Spleen (tissue), 11 donors: ENCODE measurements at regions not wholly inside any gene's neighbourhood (a gene's known extent, or its start where the extent isn't known, plus 50 kb on each side); places are given as distances from the start of the nearest gene placed in this dataset.

Source experiments
- DNase-seq: peaks from one replicate; pipeline ENCODE4 v3.0.0-alpha.2; 2020
- H3K27ac ChIP-seq, 8 donors: fragments of 200-600 bp; sonication (generic) in 7 of 8; 1 replicate in 4 of 8; 2 replicates in 4 of 8; pipeline versions ENCODE4 v1.5.0 to v1.8.0; 2016 to 2021; ENCODE audit warnings: inconsistent platforms in 4 of 8, mild to moderate bottlenecking in 4 of 8, moderate library complexity in 1 of 8
- H3K27me3 ChIP-seq, 7 donors: fragments of 200-600 bp; sonication (generic) in 6 of 7; replicated peaks in 1 of 7; 1 replicate in 4 of 7; 2 replicates in 3 of 7; pipeline versions ENCODE4 v1.5.0 to v1.8.0; 2016 to 2021; ENCODE audit warnings: inconsistent platforms in 3 of 7, mild to moderate bottlenecking in 1 of 7
- H3K36me3 ChIP-seq, 6 donors: fragments of 200-600 bp; sonication (generic) in 5 of 6; 1 replicate in 4 of 6; 2 replicates in 2 of 6; pipeline versions ENCODE4 v1.5.0 to v1.8.0; 2016 to 2021; ENCODE audit warnings: inconsistent platforms in 2 of 6
- H3K4me1 ChIP-seq, 6 donors: fragments of 200-600 bp; sonication (generic) in 5 of 6; 1 replicate in 3 of 6; 2 replicates in 3 of 6; pipeline versions ENCODE4 v1.5.0 to v1.8.0; 2016 to 2021; ENCODE audit warnings: inconsistent platforms in 3 of 6
- H3K4me3 ChIP-seq, 8 donors: fragments of 200-600 bp; sonication (generic) in 7 of 8; 1 replicate in 4 of 8; 2 replicates in 4 of 8; pipeline versions ENCODE4 v1.5.0 to v1.8.0; 2016 to 2021; ENCODE audit warnings: inconsistent platforms in 4 of 8, mild to moderate bottlenecking in 4 of 8, moderate library complexity in 2 of 8
- H3K9me3 ChIP-seq, 8 donors: fragments of 200-600 bp; sonication (generic) in 7 of 8; 1 replicate in 4 of 8; 2 replicates in 4 of 8; pipeline versions ENCODE4 v1.5.0 to v1.8.0; 2016 to 2021; ENCODE audit warnings: inconsistent platforms in 4 of 8
- CTCF ChIP-seq, 11 experiments: fragments of 200-600 bp in 7 of 11; fragments of 450-650 bp in 4 of 11; sonication (generic) in 4 of 11; IDR thresholded peaks in 8 of 11; conservative IDR thresholded peaks in 3 of 11; 1 replicate in 7 of 11; 2 replicates in 4 of 11; pipeline versions ENCODE4 v1.4.0 to v1.8.0; 2016 to 2021; ENCODE audit warnings: antibody characterized with exemption in 11 of 11, inconsistent platforms in 4 of 11, mild to moderate bottlenecking in 1 of 11
- POLR2A ChIP-seq, 3 donors: fragments of 450-650 bp; IDR thresholded peaks; one replicate each; pipeline ENCODE4 v1.5.1; 2017; ENCODE audit warnings: antibody characterized with exemption in 3 of 3, mild to moderate bottlenecking in 1 of 3
- POLR2AphosphoS5 ChIP-seq, 3 donors: sonication (generic); formaldehyde crosslinking; IDR thresholded peaks; one replicate each; pipeline ENCODE4 v1.5.1; 2017; ENCODE audit warnings: antibody characterized with exemption in 3 of 3
- WGBS, 5 donors: extraction: QIAGEN DNeasy Blood & Tissue Kit in 3 of 5; methylation state at CpG; one replicate each; pipeline versions ENCODE4 v1.1.5 to v1.1.7; 2013 to 2018; 5-methylcytosine and 5-hydroxymethylcytosine counted together
- intact Hi-C: fragments of 100-400 bp; cut with DNase I; formaldehyde crosslinking; loops from one replicate; pipeline ENCODE4 v1.15.0; 2023; ENCODE audit warnings: low total_unique reads
- donor health status: healthy with polysubstance abuse.
- donor health status: DM: no; HTN: no; CAD: no; lungs with moderate emphysema.
- donor health status: DM: no; HTN: no; CAD: no.
- donor health status: Bipolar disorder and iron deficiency.
- donor health status: healthy.
- donor health status: DM: no; HTN: no; CAD: no.
- donor health status: DM: yes; HTN: yes; CAD: no.

GRCh38 chr2:67667054-67667908 lies 270.1 kb downstream of the ETAA1 start:
- H3K27me3 ChIP-seq, result peaks cover 0 to 4% (median 0%) of the 10 kb centered on the region in 7 donors
- peaks cover 0 to 8% (median 0%) of the 10 kb centered on the region in 6 donors for H3K4me1 ChIP-seq
- no peaks in the 10 kb centered on the region for H3K9me3 ChIP-seq
- H3K36me3 ChIP-seq, result no peaks in the 10 kb centered on the region
- H3K27ac ChIP-seq, result peak overlapping the region in 3 of 8 donors; percentile 27 to 53 (median 43)
- 69 to 76% (median 70%) methylated on average over 2 of the region's 2 CpGs for WGBS, 5 donors
- H3K4me3 ChIP-seq, result no peak overlapping the region
- no peak for TF ChIP-seq POLR2AphosphoS5 (IDR thresholded peaks at IDR 0.05)
- no peak for TF ChIP-seq POLR2A (IDR thresholded peaks at IDR 0.05)
- TF ChIP-seq CTCF (IDR thresholded peaks at IDR 0.05 in 8 of 11, conservative IDR thresholded peaks at IDR 0.05 in 3 of 11), result no peak
- intact Hi-C loops, result no loop called here
- no peak for DNase-seq

- no peak overlapping the region for H3K4me3 ChIP-seq
- no peak for DNase-seq
- intact Hi-C loops, result no loop called here
- H3K27ac ChIP-seq, result no peak overlapping the region
- TF ChIP-seq CTCF (IDR thresholded peaks at IDR 0.05 in 8 of 11, conservative IDR thresholded peaks at IDR 0.05 in 3 of 11) (no peak), POLR2A (IDR thresholded peaks at IDR 0.05) (no peak), POLR2AphosphoS5 (IDR thresholded peaks at IDR 0.05) (no peak)
- peaks cover 0 to 8% (median 0%) of the 10 kb centered on the region in 6 donors for H3K4me1 ChIP-seq
- no peaks in the 10 kb centered on the region for H3K36me3 ChIP-seq
- no peaks in the 10 kb centered on the region for H3K9me3 ChIP-seq
- H3K27me3 ChIP-seq, result peaks cover 0 to 4% (median 0%) of the 10 kb centered on the region in 7 donors
These were observed 271.4 kb downstream of the ETAA1 start for GRCh38 chr2:67668538-67668937.

GRCh38 chr2:67669168-67669567 lies 272.0 kb downstream of the ETAA1 start:
- DNase-seq, result no peak
- H3K36me3 ChIP-seq, result no peaks in the 10 kb centered on the region
- WGBS, 5 donors, result 53 to 83% (median 73%) methylated on average over 3 of the region's 3 CpGs
- peaks cover 0 to 8% (median 0%) of the 10 kb centered on the region in 6 donors for H3K4me1 ChIP-seq
- intact Hi-C loops, result no loop called here
- no peak overlapping the region for H3K27ac ChIP-seq
- no peak for TF ChIP-seq CTCF (IDR thresholded peaks at IDR 0.05 in 8 of 11, conservative IDR thresholded peaks at IDR 0.05 in 3 of 11)
- peaks cover 0 to 4% (median 0%) of the 10 kb centered on the region in 7 donors for H3K27me3 ChIP-seq
- no peaks in the 10 kb centered on the region for H3K9me3 ChIP-seq
- no peak overlapping the region for H3K4me3 ChIP-seq

- intact Hi-C loops, result no loop called here
- H3K36me3 ChIP-seq, result no peaks in the 10 kb centered on the region
- H3K27me3 ChIP-seq, result peaks cover 0 to 4% (median 0%) of the 10 kb centered on the region in 7 donors
- TF ChIP-seq POLR2A (IDR thresholded peaks at IDR 0.05) (no peak), POLR2AphosphoS5 (IDR thresholded peaks at IDR 0.05) (no peak), CTCF (IDR thresholded peaks at IDR 0.05 in 8 of 11, conservative IDR thresholded peaks at IDR 0.05 in 3 of 11) (no peak)
- peaks cover 0 to 8% (median 0%) of the 10 kb centered on the region in 6 donors for H3K4me1 ChIP-seq
- no peak overlapping the region for H3K4me3 ChIP-seq
- H3K27ac ChIP-seq, result no peak overlapping the region
- DNase-seq, result no peak
- WGBS, 5 donors, result 40 to 69% (median 56%) methylated on average over 5 of the region's 5 CpGs
- H3K9me3 ChIP-seq, result no peaks in the 10 kb centered on the region
These were observed 272.6 kb downstream of the ETAA1 start for GRCh38 chr2:67669766-67670165.
